ENCODE measurements at regions not wholly inside any gene's neighbourhood (a gene's known extent, or its start where the extent isn't known, plus 50 kb on each side); places are given as distances from the start of the nearest gene placed in this dataset.
A peak's percentile ranks its signal among the peaks of the same experiment; 100 is the strongest.
"Not testable (repeated sequence)": the region's sequence is repeated elsewhere in the genome, so short reads cannot be mapped to it uniquely, and the experiment has no call there.

GRCh38 chr22:23422281-23422680 is 157.8 kb downstream of the IGLL1 start:
- DNase-seq; intact Hi-C loops (cut with DNase I): not testable (repeated sequence)

- intact Hi-C loops (cut with DNase I); DNase-seq: not testable (repeated sequence)
Measured at GRCh38 chr22:23421300-23421699, 158.8 kb downstream of the IGLL1 start.

GRCh38 chr22:23419931-23420330 is 160.2 kb downstream of the IGLL1 start:
- intact Hi-C loops (cut with DNase I), result no loop called here

GRCh38 chr22:23419171-23419570 is 160.9 kb downstream of the IGLL1 start:
- intact Hi-C loops (cut with DNase I), result no loop called here
- no peak for DNase-seq

More at GRCh38 chr22:23419931-23420330, 160.2 kb downstream of the IGLL1 start:
- no peak for DNase-seq

- DNase-seq, result peak in 2 of 42 donors; percentile 1 to 8
- intact Hi-C loops (cut with DNase I), result no loop called here
Measured at GRCh38 chr22:23418159-23418788, 161.8 kb downstream of the IGLL1 start.

- DNase-seq; intact Hi-C loops (cut with DNase I): not testable (repeated sequence)
Measured at GRCh38 chr22:23417327-23417726, 162.8 kb downstream of the IGLL1 start.

- DNase-seq, result peak in 1 of 42 donors; percentile 6
- intact Hi-C loops (cut with DNase I), result not testable (repeated sequence)
Measured at GRCh38 chr22:23416169-23416690, 163.9 kb downstream of the IGLL1 start.

- intact Hi-C loops (cut with DNase I), result no loop called here
- DNase-seq, result no peak
Measured at GRCh38 chr22:23415490-23415851, 164.6 kb downstream of the IGLL1 start.

GRCh38 chr22:23414727-23415489 is 165.2 kb downstream of the IGLL1 start:
- DNase-seq, result peak in 2 of 42 donors; percentile 10 to 32
- intact Hi-C loops (cut with DNase I), result no loop called here

GRCh38 chr22:23411739-23412138 is 168.4 kb downstream of the IGLL1 start:
- intact Hi-C loops (cut with DNase I), result no loop called here
- no peak for DNase-seq

GRCh38 chr22:23410411-23410810 is 169.7 kb downstream of the IGLL1 start:
- intact Hi-C loops (cut with DNase I), result no loop called here
- DNase-seq, result no peak

GRCh38 chr22:23409976-23410375 is 170.1 kb downstream of the IGLL1 start:
- intact Hi-C loops (cut with DNase I), result loop anchor here (10.0 kb wide), 1 partner anchor 115 kb away; no protein-coding TSS in a partner anchor
- no peak for DNase-seq

- no peak for DNase-seq
- intact Hi-C loops (cut with DNase I), result loop anchor here (10.0 kb wide), 1 partner anchor 116 kb away; no protein-coding TSS in a partner anchor
Measured at GRCh38 chr22:23408321-23408720, 171.8 kb downstream of the IGLL1 start.

- intact Hi-C loops (cut with DNase I), result loop anchor here (10.0 kb wide), 1 partner anchor 119 kb away; no protein-coding TSS in a partner anchor
- peak in 1 of 42 donors; percentile 30 for DNase-seq
Measured at GRCh38 chr22:23405366-23405851, 174.7 kb downstream of the IGLL1 start.

- intact Hi-C loops (cut with DNase I), result loop anchor here (10.0 kb wide), 1 partner anchor 120 kb away; no protein-coding TSS in a partner anchor
- peak in 2 of 42 donors; percentile 7 to 36 for DNase-seq
Measured at GRCh38 chr22:23404689-23405365, 175.3 kb downstream of the IGLL1 start.

GRCh38 chr22:23403720-23404688 is 176.1 kb downstream of the IGLL1 start:
- intact Hi-C loops (cut with DNase I), result loop anchor here (10.0 kb wide), 1 partner anchor 121 kb away; no protein-coding TSS in a partner anchor
- peak in 1 of 42 donors; percentile 19 for DNase-seq

- intact Hi-C loops (cut with DNase I), result loop anchor here (10.0 kb wide), 1 partner anchor 122 kb away; no protein-coding TSS in a partner anchor
- DNase-seq, result peak in 1 of 42 donors; percentile 31
Measured at GRCh38 chr22:23403152-23403719, 176.9 kb downstream of the IGLL1 start.

All from head of caudate nucleus (tissue), 42 donors.